HG02610 (cell line): ENCODE measurements at regions not wholly inside any gene's neighbourhood (a gene's known extent, or its start where the extent isn't known, plus 50 kb on each side); places are given as distances from the start of the nearest gene placed in this dataset.
"Not testable (repeated sequence)": the region's sequence is repeated elsewhere in the genome, so short reads cannot be mapped to it uniquely, and the experiment has no call there.

ENCODE experiments used
- ATAC-seq: cut with Tn5 transposase; IDR thresholded peaks from one replicate; pipeline ENCODE4 v1.9.1; 2021; ENCODE audit warnings: mild to moderate bottlenecking, moderate library complexity; ENCODE audit not compliant: unreplicated experiment

DNA sequence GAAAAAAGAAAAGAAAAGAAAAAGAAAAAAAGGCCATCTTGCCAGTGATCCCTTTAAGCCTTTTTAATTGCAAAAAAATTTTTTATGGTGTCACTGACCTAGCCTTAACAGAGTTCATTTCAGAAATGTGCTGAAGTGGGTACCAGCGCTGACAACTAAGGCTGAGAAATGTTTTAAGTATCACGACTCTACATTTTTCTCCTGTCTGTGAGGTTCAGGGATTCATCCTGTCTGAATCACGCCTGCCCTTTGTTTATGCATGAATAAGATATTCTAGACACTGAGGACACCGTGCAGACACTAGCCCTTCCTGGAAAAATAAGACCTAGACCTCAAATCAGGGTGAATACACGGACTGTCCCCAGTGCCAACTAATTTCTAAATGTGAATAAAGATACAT lies 154.4 kb upstream of the NOCT start:
- ATAC-seq, result no peak

DNA sequence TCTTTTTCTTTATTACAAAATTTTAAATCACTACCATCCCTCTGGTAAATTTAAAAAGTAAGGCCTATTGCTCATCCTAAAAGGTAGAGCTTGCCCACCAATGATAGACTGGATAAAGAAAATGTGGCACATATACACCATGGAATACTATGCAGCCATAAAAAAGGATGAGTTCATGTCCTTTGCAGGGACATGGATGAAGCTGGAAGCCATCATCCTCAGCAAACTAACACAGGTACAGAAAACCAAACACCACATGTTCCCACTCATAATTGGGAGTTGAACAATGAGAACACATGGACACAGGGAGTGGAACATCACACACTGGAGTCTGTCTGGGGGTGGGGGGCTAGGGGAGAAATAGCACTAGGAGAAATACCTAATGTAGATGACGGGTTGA lies 155.2 kb upstream of the NOCT start:
- ATAC-seq, result not testable (repeated sequence)

DNA sequence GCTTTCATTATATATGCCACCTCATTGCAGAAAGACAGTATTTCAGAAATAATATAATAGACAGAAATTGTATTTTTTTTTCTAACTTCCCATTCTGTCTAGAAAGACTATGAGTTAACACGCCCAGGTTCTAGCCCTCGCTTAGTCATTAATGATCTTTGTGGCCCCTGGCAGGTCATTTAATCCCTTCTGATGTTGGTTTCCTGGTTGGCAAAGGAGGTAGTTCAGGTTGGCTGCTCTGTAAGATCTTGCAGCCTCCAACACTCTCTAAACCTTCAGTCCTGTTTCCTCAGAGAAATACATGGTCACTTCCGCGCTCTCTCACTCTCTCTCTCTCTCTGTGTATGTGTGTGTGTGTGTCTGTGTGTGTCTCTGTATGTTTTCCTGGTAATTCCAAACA lies 156.3 kb upstream of the NOCT start:
- ATAC-seq, result no peak

DNA sequence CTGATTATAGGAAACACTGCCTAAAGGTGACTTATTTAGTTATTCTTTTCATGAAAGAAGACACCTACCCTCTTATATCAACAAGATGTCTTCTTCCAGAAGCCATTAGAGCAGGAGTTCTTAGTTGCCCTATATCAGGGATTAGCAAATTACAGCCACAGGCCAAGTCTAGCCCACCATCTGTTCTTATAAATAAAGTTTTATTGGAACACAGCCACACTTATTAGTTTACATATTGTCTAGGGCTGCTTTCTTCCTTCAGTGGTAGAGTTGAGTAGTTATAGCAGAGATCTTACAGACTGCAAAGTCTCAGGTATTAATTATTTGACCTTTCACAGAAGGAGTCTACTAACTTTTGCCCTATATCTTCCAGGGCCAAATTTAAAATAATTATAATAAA lies 157.2 kb upstream of the NOCT start:
- no peak for ATAC-seq

DNA sequence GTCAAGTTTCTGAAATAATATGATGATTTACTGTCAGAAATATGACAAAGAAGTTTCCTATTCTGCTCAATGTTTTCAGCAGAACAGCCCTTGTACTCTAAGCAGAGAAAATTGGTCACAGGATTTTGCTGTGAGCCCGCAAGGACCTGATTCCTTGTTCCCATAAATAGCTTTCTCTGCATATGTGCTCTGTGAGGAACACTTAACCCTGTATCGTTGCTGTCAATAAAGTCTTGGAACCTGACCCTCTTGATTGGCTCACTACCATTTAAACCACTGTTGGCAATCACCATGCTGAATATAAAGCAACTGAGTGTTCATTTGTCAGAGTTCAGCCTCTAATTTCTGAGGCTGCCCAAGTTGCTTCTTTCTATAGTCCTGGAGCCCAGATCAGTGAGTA lies 158.2 kb upstream of the NOCT start:
- ATAC-seq, result no peak

DNA sequence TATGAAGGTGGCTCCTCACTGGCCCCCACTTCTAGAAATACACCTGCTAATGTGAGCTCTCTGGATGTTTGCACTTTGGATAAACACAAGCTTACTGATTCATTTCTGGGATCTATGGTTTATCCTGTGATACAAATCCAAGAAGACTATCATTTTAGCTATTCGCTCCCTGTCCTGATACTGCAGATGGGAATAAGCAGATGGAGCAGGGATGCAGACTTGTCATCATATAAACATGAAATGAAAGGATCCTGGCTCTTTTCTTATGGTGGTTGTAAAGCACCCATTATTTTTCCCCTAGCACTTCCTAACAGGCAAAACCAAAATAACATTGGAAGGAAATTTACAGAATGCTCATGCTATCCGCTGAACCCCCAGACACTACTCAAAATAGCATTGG lies 162.9 kb upstream of the NOCT start:
- ATAC-seq, result no peak

DNA sequence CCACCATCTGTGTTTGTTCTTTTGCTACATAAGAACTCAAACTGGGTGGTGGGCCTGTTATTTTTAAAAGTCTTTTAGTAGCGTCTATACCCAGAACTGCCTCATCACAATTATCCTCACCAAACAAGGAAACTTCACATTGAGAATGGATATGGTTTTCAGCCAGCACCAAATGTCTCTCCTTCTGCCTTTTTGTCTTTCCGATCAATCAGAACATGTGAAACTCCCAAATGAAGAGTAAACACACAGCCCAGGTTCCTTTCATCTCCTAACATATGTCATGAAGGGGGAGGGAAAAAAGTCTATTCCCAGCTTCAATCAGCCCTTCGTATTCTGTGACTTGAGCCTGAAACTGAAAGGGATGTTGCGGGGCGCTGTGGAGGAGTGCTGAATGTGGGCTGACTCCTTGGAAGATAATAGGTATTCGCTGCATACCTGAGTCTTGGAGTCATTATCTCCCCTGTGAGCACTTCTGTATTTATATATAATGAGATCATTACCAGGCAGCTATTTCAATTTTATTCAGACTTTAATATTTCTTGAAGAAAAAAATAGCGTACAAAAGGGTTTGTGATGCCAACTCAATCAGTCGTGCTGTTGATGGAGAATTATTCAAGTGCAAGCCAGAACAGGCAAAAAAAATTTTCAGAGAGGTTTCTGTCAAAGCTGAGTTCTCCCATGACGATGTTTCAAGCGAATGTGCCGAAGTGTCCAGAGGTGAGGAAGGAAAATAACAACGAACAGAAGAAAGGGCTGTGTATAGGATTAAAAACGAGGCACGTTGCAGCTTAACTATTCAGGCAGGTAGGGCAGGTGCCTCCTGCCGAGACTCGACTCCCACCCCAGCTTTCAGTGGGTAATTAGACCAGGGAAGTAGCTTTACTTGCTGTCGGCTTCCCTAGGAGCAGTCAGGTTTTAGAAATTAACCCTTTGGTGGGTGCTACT lies 163.9 kb upstream of the NOCT start:
- ATAC-seq, result no peak

DNA sequence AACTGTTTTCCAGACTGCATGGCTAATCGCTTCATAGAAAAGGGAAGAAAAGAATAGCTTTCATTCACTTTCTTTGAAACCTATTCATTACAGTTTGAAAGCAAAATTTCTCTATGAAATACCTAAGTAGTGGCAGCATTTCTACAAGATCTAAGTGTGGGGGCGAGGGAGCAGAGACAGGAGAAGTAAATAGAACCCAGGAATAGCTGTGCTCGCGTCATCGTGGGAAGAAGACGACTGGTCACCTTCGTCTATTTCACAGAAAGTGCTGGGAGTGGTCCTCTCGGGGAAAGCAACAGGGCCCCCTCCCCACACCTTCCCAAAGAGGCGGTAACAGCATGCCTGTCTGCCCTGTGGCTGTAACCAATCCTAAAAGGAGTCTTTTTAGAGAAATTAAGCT lies 169.9 kb upstream of the NOCT start:
- ATAC-seq, result no peak

DNA sequence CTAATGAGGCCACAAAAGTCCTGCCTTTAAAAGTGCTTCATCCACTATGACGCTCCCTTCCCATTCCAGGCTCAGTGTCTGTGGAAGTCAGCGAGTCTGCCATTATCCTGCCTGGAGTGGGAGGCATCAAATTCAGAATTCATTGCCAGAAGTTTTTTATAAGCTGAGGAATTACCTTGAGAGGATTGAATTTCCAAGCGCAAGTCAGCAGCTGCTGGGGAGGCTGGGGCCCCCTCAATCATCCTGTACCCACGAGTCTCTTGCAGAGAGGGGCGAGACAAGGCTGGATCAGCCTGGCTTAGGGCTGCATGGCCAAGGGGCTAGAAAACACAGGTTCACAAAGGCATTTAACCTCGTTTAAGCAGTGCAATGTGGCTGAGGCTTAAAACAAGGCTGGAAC lies 170.5 kb upstream of the NOCT start:
- ATAC-seq, result no peak

DNA sequence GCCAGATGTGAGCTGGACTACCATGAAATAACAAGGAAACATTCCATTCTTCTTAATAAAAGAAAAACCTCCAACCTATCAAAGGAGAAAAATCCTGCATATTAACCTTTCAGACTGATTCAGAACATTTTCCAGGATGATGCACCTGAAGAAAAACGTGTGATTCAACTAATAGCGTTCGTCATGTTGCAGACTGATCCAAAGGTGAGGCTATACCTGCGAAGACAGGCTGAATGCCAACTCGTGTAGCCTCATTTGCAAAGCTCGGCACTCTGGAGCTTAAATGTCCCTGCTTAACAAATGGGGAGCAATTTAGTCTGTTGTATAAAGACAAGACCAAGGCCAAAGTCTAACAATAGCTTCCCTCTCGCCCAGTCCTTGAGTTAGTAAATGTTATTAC lies 172.0 kb upstream of the NOCT start:
- ATAC-seq, result no peak

DNA sequence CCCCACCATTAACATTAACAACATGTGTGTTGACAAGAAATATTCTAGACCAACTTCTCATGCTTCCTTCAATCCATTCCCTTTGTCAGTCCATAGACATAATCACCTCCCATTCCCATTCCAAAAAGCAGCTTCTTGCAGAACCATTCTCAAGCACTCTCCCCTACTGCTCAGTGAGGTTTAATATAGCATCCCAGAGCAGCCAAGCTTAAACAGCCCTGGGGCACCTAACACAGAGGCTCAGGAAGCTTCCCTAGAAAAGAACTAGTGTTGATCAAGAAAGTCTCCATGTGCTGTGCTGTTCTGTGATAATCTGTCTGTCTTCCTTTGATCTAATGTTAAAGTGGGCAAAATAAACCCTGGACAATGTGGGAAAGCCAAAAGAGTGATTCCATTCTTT lies 174.2 kb upstream of the NOCT start:
- ATAC-seq, result no peak

DNA sequence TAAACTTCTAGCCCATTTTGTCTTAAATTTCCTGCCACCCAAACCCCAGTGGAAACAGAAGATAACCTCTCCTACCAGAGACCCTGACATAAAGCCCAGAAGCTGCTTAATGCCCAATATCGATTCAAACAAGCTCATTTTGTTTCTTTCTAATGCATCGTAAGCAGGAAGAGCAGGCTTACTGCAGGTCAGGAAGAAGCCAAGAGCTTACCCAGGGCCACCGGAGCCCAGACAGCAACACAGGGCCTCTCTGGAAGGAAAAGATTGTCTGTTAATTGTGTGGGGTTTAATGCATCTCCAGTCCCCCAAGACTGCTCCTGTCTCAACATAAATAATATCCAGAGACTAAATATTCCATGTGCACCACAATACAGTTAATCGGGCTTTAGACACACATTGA lies 177.3 kb upstream of the NOCT start:
- ATAC-seq, result no peak

DNA sequence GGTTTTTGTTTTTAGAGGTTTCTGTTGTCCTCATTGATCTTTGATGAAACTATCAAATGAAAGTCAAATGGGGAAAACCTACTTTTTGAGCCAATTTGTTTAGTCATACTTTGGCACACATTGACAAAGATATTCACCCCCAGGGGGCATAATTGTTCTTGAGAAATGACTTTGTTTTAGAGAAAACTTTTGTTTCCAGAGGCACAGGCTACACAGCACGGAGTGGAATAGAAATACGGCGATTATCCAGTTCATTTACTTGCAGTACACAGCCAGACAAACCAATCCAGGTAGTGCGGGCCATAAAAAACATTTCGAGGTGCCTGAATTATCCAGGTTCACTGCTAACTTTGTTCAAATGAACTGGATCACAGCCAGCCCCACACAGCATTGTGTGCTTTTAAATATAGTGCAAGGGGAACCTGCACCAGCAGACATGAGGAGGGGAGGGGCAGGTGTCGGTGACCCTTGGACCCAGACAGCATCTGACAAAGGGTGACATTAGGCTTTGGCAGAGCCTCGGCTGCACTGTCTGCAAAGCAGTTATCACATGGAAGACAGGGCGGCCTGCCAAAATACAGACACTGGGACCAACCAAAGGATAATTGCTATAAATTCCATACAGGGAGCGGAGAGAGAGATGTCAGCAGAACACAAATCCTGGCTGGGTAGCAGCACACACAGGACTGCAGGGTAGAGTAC lies 179.6 kb upstream of the NOCT start:
- no peak for ATAC-seq

DNA sequence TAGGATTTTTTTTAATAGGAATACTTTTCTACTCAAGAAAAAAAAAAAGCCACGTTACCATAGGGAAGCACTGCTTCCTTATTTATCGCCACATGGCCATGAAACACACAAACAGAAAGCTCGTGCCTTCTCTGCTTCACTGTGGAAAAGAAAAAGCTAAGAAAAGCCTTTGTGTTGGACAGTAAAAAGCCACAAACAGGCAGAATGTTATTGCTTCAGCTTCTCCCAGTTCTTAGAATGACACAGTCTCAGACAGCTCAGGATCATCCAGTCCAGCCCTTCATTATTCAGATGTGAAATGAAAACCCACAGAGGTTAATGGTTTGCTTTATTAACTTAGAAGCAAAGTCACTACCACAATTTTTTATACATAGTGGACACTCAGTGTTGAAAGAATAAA lies 181.6 kb upstream of the NOCT start:
- no peak for ATAC-seq

DNA sequence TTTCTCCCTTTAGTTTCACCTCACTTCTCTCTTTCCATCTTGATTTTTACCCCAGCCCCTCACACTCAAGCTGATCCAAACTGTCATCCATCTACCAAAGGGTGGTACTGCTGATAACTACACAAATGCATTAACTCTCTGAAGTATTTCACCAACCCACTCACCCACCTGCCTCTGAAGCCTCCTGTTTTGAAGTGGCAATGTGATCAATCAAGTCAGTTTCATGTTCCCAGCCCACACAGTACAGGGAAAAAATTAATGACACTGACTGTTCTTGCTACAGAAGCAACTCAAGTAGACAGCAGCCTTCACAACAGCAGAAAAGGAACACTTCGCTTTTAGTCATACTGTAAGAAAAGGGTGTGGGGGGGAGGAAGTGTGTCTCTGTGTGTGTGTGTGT lies 183.0 kb upstream of the NOCT start:
- peak; percentile 40 for ATAC-seq

DNA sequence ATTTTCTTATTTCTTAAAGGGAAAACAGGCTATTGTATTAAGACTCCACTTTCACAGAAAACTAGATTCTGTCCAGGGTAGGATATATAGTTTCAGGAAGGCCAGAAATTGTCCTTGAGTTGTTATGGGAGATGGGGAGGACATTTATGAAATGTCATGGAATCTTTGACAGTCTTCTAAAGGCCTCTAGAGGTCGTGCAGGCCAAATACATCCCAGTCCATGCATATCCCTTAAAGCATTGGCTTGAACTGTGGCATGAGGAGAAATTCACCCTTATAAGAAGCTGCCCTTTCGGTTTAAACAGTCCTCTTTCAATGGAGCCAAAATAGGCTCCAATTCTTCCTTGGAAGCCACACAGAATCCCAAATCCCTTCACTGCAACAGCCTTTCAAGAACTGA lies 183.6 kb upstream of the NOCT start:
- no peak for ATAC-seq

DNA sequence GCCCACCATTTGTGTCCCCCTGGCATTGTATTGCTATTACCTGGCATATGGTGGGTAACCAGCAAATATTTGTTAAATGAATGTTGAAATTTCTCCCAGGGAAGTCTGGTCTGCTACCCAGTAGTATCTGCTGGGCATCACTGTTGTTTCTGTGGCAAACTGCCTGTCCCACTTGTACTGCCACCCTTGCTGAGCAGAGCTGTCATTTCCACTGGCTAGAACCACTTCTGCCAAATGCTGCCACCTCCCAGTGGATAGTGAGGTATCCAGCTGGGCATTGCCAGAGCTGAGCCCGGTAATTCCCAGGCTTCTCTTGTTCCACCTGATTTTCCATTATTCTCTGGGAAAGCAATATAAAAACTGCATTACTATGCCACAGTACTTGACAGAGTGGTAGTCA lies 186.7 kb upstream of the NOCT start:
- ATAC-seq, result no peak

DNA sequence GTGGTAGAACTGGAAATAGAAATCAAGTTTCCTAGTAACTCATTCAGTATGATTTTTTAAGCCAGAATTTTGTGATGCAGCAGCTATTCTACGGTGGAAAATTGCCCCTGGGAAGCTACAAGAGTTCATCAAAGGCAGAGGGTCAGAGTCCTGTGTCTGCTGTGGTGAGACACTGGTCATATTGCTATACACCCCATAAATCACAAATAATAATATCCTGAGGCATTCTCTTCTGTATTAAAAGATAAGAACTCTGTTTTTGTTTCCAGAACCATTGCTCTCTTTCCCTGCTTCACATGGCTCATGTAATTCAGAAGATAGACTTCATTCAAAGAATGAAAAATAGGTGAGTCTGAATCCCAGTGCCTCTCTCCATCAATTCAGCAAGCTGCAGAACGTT lies 188.8 kb upstream of the NOCT start:
- ATAC-seq, result no peak

DNA sequence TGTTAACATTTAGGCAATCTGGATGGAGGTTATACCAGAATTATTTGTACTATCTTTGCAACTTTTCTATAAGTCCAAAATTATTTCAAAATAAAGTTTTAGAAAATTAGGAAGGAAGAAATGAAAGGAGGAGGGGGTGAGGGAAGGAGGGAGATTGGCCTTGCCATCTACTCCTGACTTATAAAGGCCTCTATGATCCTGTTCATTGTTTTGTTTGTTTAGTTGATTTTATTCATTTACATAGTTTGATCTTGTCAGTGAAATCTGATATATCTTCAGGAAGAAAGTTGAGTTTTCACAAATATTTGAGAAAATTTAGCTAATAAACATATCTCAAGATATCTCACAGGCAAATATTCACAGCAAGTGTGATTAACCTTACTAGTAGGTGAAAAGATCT lies 189.3 kb upstream of the NOCT start:
- ATAC-seq, result no peak

DNA sequence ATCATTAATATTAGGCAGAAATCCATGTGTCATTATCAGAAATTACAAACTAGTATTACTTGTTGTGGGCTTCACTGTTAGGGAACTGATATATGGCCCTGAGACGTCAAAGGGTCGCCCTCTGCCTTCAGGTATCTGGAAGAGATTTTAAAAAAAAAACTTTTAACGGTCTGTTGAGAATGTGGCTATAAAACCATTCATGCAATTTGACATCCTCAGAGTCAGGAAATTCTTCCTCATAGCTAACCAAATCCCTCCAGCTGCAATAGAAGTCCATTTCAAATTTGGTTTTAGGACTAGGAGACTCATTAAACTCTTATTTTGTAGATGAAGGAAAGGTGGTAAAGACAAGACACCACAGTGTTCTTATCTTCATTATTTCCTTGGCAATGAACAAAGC lies 194.2 kb upstream of the NOCT start:
- ATAC-seq, result no peak

DNA sequence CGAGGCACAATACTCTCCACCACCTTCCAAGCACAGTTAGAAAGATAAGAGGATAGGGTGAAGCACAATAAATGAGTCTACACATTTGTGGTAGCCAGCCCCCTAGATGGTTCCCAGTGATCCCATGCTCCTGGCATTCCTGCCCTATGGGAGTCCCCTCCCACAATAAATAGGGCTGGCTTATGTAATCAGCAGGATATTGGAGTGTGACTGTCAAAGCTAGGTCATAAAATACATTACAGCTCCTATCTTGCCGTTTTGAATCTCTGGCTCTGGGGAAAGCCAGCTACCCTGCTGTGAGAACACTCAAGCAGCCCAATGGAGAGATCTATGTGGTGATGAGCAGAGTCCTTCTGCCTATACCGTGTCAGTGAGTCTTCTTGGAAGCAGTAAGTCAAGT lies 198.7 kb upstream of the NOCT start:
- ATAC-seq, result no peak

DNA sequence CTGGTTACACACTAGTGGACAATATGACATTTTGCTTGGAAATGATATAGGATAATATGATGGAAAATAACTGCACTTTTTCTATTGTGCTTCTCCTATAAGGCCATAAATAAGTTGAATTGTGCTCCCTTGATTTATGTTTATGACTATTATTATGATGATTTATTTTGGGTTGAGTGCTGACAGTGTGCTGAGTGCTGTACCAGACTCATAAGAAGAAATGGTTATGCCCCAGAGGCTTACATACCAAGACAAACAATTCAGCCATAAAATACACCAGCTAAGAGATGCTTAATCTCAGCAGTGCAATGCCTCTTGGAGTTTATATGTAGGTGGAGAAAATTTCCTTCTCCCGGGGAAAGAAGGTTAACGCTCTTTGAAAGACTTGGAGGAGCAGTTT lies 199.8 kb upstream of the NOCT start:
- ATAC-seq, result no peak
